Hindlimb muscle (tissue), 1 donor: ENCODE measurements at regions not wholly inside any gene's neighbourhood (a gene's known extent, or its start where the extent isn't known, plus 50 kb on each side); places are given as distances from the start of the nearest gene placed in this dataset.

ENCODE experiments used
- DNase-seq: peaks from one replicate; pipeline ENCODE4 v3.0.0-alpha.2; 2013

- DNase-seq: no peak
Measured at GRCh38 chr3:170643831-170644230, 58.0 kb upstream of the SLC7A14 start.

GRCh38 chr3:170642882-170643601 is 57.2 kb upstream of the SLC7A14 start:
- no peak for DNase-seq

- no peak for DNase-seq
Measured at GRCh38 chr3:170641510-170642236, 55.8 kb upstream of the SLC7A14 start.

DNA sequence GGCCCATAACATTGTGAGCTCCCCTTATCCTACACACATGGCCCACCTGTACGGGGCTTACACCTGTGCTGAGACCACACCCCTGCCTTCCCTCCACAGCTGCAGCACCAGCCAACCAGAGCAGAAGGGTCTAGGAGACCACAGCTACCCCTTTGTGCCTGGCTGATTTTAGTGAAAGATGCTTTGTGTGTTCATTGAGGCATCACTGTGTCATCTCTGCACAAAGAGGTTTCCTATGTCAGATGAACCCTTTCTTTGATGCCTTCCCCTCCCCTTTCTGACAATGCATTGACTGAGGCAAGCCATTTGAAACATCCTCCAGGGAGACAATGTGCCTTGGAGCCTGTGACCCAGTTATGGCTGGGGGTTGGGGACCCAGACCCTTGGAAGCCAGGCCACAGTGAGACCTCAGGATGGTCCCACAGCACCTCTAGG is 54.9 kb upstream of the SLC7A14 start:
- no peak for DNase-seq

DNA sequence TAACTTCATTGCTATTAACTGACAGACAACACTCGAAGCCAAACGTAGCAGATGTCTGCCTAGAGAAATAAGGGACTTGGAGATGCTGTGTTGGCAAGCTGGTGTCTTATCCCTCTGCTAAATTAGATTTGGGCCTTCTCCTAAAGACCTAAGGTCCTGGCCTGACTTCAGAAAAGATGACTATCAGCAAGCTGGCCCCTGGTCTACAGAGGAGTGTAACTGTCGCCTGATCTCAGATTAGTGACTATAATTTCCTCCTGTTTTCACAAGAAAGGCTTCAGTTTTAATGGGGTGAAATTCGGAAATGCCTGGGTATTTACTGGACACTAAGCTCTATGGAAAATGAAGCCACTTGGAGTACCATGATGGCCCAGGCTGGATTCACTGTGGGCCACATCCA is 53.1 kb upstream of the SLC7A14 start:
- DNase-seq: no peak

- no peak for DNase-seq
Measured at GRCh38 chr3:170637306-170637705, 51.4 kb upstream of the SLC7A14 start.

DNA sequence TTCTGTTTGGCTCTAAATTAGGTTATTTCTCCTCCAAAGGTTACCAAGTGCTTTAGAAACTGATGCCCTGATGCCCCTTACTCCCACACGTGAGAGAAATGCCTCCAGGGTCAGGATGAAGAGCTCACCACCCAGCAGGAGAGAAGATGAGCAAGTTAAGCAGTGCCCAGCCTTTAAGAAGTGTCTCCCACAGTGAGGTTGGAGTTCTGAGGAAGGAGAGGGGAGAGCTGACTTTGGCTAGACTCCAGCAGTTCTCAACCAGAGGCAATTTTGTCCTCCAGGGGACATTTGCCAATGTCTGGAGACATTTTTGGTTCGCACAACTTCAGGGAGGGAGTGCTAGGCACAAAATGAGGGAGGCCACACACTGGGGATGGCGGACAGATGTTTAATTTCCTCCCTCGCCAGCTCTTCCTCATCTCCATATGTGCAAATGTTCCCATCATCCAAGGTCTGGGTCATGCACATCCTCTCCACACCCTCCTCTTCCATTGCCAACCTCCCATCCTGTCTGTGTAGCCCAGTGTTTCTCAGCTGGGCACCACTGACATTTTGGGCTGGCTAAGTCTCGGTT is 50.6 kb upstream of the SLC7A14 start:
- DNase-seq: no peak
